ENCODE measurements at regions not wholly inside any gene's neighbourhood (a gene's known extent, or its start where the extent isn't known, plus 50 kb on each side); places are given as distances from the start of the nearest gene placed in this dataset.
"Not testable (repeated sequence)": the region's sequence is repeated elsewhere in the genome, so short reads cannot be mapped to it uniquely, and the experiment has no call there.

- no peaks in the 10 kb centered on the region for H3K4me1 ChIP-seq
- H3K4me3 ChIP-seq: no peak overlapping the region
- H3K27me3 ChIP-seq: no peaks in the 10 kb centered on the region
- intact Hi-C loops (cut with DNase I; ENCODE audit: low total_unique reads): no loop called here
- H3K9me3 ChIP-seq: no peaks in the 10 kb centered on the region
- no peak overlapping the region for H3K27ac ChIP-seq
- TF ChIP-seq POLR2AphosphoS5 (IDR thresholded peaks at IDR 0.05) (no peak), POLR2A (IDR thresholded peaks at IDR 0.05) (no peak), CTCF (IDR thresholded peaks at IDR 0.05) (no peak)
- H3K36me3 ChIP-seq: no peaks in the 10 kb centered on the region
- DNase-seq (ENCODE audit: low spot score in 2 of 2): no peak
Measured at GRCh38 chr11:49442669-49443068, 234.3 kb upstream of the FOLH1 start.

- H3K4me3 ChIP-seq; H3K36me3 ChIP-seq; H3K27me3 ChIP-seq; intact Hi-C loops (cut with DNase I; ENCODE audit: low total_unique reads); DNase-seq (ENCODE audit: low spot score in 2 of 2); H3K9me3 ChIP-seq; H3K27ac ChIP-seq; H3K4me1 ChIP-seq: not testable (repeated sequence)
Measured at GRCh38 chr11:49439901-49440300, 231.5 kb upstream of the FOLH1 start.

- H3K4me1 ChIP-seq; intact Hi-C loops (cut with DNase I; ENCODE audit: low total_unique reads); H3K9me3 ChIP-seq; H3K27ac ChIP-seq; H3K27me3 ChIP-seq; H3K36me3 ChIP-seq; DNase-seq (ENCODE audit: low spot score in 2 of 2); H3K4me3 ChIP-seq: not testable (repeated sequence)
Measured at GRCh38 chr11:49434308-49434707, 225.9 kb upstream of the FOLH1 start.

- intact Hi-C loops (cut with DNase I; ENCODE audit: low total_unique reads): no loop called here
- Histone ChIP-seq H3K27me3 (no peaks in the 10 kb centered on the region), H3K4me1 (no peaks in the 10 kb centered on the region), H3K4me3 (no peak overlapping the region), H3K9me3 (no peaks in the 10 kb centered on the region), H3K36me3 (no peaks in the 10 kb centered on the region), H3K27ac (no peak overlapping the region)
- DNase-seq (ENCODE audit: low spot score in 2 of 2): no peak
- no peak for TF ChIP-seq CTCF (IDR thresholded peaks at IDR 0.05)
- no peak for TF ChIP-seq POLR2AphosphoS5 (IDR thresholded peaks at IDR 0.05)
- TF ChIP-seq POLR2A (IDR thresholded peaks at IDR 0.05): no peak
Measured at GRCh38 chr11:49432242-49432848, 223.9 kb upstream of the FOLH1 start.

- intact Hi-C loops (cut with DNase I; ENCODE audit: low total_unique reads): no loop called here
- H3K36me3 ChIP-seq: no peaks in the 10 kb centered on the region
- no peak overlapping the region for H3K4me3 ChIP-seq
- no peaks in the 10 kb centered on the region for H3K27me3 ChIP-seq
- DNase-seq (ENCODE audit: low spot score in 2 of 2): no peak
- no peaks in the 10 kb centered on the region for H3K4me1 ChIP-seq
- TF ChIP-seq CTCF (IDR thresholded peaks at IDR 0.05) (no peak), POLR2AphosphoS5 (IDR thresholded peaks at IDR 0.05) (no peak), POLR2A (IDR thresholded peaks at IDR 0.05) (no peak)
- H3K9me3 ChIP-seq: no peaks in the 10 kb centered on the region
- H3K27ac ChIP-seq: no peak overlapping the region
Measured at GRCh38 chr11:49424136-49424535, 215.7 kb upstream of the FOLH1 start.

- H3K27me3 ChIP-seq; H3K4me1 ChIP-seq; H3K27ac ChIP-seq; H3K36me3 ChIP-seq; DNase-seq (ENCODE audit: low spot score in 2 of 2); H3K9me3 ChIP-seq; H3K4me3 ChIP-seq; intact Hi-C loops (cut with DNase I; ENCODE audit: low total_unique reads): not testable (repeated sequence)
Measured at GRCh38 chr11:49418877-49419276, 210.5 kb upstream of the FOLH1 start.

- TF ChIP-seq POLR2A (IDR thresholded peaks at IDR 0.05): no peak
- TF ChIP-seq CTCF (IDR thresholded peaks at IDR 0.05): no peak
- TF ChIP-seq POLR2AphosphoS5 (IDR thresholded peaks at IDR 0.05): no peak
- Histone ChIP-seq H3K36me3 (no peaks in the 10 kb centered on the region), H3K4me1 (no peaks in the 10 kb centered on the region), H3K9me3 (no peaks in the 10 kb centered on the region), H3K27ac (no peak overlapping the region), H3K4me3 (no peak overlapping the region), H3K27me3 (no peaks in the 10 kb centered on the region)
- DNase-seq (ENCODE audit: low spot score in 2 of 2): no peak
- intact Hi-C loops (cut with DNase I; ENCODE audit: low total_unique reads): no loop called here
Measured at GRCh38 chr11:49405743-49406142, 197.3 kb upstream of the FOLH1 start.

- H3K4me1 ChIP-seq; H3K27ac ChIP-seq; H3K4me3 ChIP-seq; H3K9me3 ChIP-seq; H3K27me3 ChIP-seq; H3K36me3 ChIP-seq; intact Hi-C loops (cut with DNase I; ENCODE audit: low total_unique reads); DNase-seq (ENCODE audit: low spot score in 2 of 2): not testable (repeated sequence)
Measured at GRCh38 chr11:49395789-49396188, 187.4 kb upstream of the FOLH1 start.

GRCh38 chr11:49390362-49390761, 182.0 kb upstream of the FOLH1 start:
- H3K27me3 ChIP-seq; H3K36me3 ChIP-seq; intact Hi-C loops (cut with DNase I; ENCODE audit: low total_unique reads); H3K9me3 ChIP-seq; DNase-seq (ENCODE audit: low spot score in 2 of 2); H3K4me3 ChIP-seq; H3K4me1 ChIP-seq; H3K27ac ChIP-seq: not testable (repeated sequence)
